ENCODE measurements at regions not wholly inside any gene's neighbourhood (a gene's known extent, or its start where the extent isn't known, plus 50 kb on each side); places are given as distances from the start of the nearest gene placed in this dataset.

DNA sequence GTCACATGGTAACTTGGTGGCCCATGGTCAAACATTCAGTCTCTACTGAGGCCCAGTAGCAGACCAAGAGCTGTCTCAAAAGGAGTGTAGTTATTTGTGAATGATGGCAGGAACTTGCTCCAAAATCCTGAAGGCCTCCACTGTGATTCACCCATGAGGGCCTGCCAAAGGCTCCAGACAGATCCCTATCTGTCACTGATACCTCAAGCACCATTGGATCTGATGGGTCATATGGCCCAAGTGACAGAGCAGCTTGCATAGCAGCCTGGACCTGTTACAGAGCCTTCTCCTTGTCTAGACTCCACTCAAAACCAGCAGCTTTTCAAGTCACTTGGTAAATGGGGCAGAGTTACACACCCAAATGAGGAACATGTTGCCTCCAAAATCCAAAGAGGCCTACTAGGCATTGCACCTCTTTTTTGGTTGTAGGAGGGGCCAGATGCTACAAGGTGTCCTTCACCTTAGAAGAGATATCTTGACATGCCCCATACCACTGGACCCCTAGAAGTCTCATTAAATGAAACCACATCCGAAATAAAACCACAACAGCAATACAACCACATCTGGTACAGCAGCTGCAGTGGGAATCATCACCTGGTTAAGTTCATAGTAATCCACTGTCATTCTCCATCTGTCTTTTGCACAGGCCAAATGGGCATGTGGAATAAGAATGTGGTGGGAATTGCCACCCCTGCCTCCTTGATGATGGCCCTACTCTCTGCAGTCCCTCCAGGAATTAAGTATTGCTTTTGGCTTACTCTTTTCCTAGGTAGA is 150.4 kb upstream of the MAX start:
- no peak for DNase-seq

DNA sequence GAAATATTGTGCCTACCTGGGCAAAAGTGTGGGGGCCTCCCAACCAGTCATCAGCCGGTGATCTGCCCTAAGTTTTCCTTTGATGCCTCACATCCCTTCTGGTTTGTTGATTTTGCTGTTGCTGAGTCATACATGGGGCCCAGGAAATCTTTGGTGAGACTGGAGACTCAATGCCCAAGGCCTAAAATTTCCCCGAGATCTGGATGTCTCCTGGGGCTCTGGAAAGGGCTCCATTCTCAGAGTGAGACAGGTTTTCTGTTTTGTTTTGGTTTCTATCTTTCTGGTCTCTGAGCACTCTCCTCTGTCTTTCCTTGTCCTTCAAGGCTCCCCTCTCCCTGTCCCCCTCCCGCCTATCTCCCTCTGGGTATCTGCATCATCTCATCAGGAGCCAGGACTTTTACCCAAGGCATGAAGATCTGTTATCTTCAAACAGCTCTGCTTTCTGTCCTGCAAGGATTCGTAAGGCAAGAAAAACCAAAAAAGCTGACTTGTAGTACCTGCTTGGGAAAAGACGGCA is 152.8 kb upstream of the MAX start:
- no peak for DNase-seq

- no peak for DNase-seq
Observed at GRCh38 chr14:65255583-65256461, 153.5 kb upstream of the MAX start.

- no peak for DNase-seq
Observed at GRCh38 chr14:65256714-65257113, 154.4 kb upstream of the MAX start.

GRCh38 chr14:65257425-65257824 is 155.1 kb upstream of the FUT8 start:
- no peak for DNase-seq

DNA sequence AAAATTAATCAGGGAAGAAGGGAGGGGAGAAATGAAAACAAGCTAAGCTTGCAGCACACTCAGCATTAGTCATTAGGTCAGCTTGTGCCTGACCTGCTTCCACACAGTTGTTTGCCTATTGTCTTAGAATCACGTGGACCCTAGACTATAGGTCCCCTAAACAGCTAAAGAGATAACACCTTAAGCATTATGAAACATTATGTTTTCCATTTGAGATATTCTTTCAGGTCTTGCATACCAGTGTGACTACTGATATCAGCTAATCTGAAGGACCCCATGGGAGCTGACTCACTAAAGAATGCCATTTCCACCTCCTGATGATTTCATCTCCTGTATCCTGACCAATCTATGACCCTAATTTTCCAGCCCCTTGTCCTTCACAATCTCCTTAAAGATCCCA is 154.1 kb upstream of the FUT8 start:
- no peak for DNase-seq

DNA sequence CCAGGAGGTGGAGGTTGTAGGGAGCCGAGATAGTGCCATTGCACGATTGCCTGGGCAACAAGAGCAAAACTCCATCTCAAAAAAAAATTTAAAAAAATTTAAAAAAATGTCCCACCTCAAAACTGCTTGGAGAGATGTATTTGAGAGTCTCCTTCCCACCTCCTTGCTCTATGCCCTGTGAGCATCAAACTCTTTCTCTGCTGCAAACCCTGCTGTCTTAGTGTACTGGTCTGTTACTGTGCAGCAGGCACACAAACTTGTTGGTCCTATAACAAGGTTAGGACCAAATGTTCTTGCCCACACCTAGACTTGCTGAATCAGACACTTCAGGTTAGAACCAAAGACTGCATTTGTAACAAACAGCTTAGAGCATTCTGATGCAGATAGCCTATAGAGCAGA is 153.5 kb upstream of the FUT8 start:
- no peak for DNase-seq

DNA sequence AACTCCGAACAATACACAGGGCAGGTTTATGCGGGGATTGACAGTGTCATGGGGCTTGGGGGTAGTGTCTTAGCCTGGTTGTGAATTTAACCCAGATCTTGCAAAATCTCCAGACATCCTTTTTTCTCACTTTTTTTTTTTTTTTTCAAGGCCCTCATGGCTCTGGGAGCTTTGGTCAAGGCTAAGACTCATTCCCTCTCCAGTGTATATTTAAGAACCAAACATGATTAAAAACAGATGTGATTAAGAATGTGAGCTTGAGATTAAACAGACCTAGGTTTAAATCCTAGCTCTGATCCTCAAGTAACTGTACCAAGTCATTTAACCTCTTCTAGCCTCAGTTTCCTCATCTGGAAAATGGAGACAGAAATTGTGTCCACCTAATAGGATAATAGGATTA is 151.7 kb upstream of the FUT8 start:
- DNase-seq: no peak

GRCh38 chr14:65261425-65261920 is 151.1 kb upstream of the FUT8 start:
- DNase-seq: no peak

DNA sequence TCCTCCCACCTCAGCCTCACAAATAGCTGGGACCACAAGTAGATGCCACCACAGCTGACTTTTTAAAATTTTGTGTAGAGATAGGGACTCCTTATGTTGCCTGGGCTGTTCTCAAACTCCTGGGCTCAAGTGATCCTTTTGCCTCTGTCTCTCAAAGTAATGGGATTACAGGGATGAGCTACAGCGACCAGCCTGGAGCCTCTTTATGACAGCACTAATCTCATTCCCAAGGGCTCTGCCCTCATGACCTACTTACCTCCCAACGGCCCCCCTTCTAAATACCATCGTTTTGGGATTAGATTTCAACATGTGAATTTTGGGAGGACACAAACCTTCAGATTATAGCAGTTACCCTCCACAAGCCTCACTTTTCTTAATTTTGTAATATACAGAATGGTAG is 150.6 kb upstream of the FUT8 start:
- no peak for DNase-seq

- peak; percentile 27 for DNase-seq
Observed at GRCh38 chr14:65263177-65263788, 149.2 kb upstream of the FUT8 start.

DNA sequence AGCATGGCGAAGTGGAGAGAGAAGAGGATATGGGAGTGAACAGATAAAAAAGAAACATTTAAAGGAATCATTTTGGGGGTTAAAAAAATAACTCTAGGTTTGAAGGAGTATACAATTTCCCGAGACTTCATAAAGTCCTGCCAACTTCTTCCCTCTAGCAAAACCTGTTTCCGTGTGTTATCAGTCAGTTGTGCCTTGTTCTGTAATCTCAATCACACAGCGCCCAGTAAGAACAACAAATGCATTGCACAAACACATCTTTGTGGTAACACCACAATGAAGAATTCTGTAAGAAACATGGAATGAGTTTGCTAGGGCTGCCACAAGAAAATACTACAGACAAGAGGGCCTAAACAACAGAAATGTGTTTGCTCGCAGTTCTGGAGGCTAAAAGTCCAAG is 144.7 kb upstream of the FUT8 start:
- DNase-seq: peak; percentile 83

DNA sequence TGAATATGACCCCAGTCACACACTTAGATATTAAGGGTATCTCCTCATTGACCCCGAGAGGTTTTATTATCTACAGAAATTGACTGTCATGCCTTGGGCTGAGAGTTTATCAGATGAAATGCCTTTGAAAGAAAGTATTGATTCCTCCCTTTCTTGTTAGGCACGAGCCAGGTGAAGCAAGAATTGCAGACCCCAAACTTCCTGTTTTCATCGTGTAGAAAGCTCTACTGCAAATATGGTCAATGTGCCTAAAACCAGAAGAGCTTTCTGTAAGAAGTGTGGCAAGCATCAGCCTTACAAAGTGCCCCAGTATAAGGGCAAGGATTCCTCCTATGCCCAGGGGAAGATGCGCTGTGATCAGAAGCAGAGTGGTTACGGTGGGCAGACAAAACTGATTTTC is 143.9 kb upstream of the FUT8 start:
- no peak for DNase-seq

DNA sequence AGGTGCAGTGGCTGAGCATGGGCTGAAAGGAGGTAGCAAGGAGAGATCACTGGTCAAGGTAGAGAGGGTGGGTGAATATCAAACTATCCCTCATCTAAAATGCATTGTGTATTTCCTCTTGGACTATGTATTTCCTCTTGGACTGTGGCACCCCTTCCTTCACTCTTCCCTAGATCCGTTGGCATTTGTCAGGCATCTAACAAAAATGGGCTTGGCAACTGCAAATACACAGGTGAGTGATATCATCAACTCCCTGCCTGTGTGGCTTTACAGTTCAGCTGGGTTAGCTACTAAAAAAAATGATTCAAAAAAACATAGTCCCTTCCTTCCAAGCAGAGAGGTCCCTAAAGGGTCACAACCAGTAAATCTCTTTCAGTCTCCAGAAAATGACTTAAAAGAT is 142.8 kb upstream of the FUT8 start:
- no peak for DNase-seq

DNA sequence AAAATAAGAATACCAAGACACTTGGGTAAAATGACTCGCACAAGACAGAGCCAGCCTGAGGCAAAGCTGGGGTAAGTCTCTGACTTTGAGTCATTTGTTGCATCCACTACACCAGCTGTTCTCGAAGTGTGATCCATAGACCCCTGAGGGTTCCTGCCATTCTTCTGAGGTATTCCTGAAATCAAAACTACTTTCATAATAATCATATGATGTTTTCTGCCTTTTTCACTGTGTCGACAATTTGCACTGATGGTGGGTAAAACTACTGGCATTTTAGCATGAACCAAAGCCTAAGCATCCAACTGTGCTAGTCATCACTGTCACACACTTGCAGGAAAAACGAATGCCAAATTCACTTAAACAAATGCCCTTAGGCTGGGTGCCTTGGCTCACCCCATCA is 135.5 kb upstream of the FUT8 start:
- peak; percentile 27 for DNase-seq

GRCh38 chr14:65277580-65278270 is 134.8 kb upstream of the FUT8 start:
- DNase-seq: peak; percentile 92

GRCh38 chr14:65278589-65278988 is 133.9 kb upstream of the FUT8 start:
- DNase-seq: no peak

DNA sequence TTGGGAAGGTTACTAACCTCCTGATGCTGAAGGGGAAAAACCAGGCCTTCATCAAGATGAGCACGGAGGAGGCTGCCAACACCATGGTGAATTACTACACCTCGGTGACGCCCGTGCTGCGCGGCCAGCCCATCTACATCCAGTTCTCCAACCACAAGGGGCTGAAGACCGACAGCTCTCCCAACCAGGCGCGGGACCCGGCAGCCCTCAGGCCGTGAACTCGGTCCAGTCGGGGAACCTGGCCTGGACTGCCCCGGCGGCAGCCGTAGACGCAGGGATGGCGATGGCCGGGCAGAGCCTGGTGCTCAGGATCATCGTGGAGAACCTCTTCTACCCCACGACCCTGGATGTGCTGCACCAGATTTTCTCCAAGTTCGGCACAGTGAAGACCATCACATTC is 133.0 kb upstream of the FUT8 start:
- DNase-seq: no peak

- no peak for DNase-seq
Observed at GRCh38 chr14:65279958-65280357, 132.6 kb upstream of the FUT8 start.

DNA sequence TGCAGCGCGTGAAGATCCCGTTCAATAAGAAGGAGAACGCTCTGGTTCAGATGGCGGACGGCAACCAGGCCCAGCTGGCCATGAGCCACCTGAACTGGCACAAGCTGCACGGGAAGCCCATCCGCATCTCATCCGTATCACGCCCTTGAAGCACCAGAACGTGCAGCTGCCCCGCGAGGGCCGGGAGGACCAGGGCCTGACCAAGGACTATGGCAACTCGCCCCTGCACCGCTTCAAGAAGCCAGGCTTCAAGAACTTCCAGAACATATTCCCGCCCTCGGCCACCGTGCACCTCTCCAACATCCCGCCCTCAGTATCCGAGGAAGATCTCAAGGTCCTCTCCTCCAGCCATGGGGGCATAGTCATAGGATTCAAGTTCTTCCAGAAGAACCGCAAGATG is 131.9 kb upstream of the FUT8 start:
- no peak for DNase-seq

DNA sequence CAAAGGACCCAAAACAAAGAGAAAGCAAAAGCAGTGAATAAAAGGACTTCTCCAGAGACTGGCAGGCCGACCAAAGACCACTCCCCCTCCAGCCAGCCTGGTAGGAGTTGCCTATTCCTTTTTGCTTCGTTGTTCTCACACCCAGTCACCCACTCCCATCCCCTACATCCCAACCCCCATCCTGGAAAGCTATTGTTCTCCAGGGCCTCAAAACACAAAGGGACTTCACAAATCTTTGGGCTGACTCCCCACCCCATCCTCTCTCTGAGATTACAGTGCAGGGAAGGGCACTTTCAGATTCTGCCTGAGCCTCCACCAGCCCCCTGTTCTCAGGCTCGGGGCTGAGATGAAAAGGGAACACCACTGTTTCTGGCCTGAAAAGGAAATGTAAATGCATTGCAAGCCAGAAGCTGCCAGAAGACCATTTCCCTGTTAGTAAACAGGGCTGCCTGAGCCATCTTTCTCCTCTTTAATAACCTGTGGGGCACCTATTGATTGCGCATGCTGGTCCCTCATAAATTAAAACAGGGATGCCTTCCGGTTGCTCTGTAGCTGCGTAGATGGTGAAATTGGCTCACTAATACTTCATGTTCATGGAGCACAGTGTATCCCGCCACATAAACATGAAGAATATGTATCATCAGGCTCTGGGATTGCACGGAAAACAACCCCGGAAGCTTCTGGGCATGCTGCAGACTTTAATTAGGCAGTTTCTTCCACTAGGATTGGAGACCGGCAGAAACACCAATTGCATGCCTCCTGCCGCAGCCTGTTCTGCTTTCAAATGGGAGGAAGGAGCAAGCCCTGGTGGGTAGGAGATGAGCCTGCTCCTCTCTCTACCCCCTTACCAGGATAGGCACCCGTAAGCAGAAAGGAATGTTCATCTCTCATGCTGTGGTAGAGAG is 130.3 kb upstream of the FUT8 start:
- DNase-seq: no peak

- no peak for DNase-seq
Observed at GRCh38 chr14:65282896-65283253, 129.7 kb upstream of the FUT8 start.

All from hematopoietic multipotent progenitor cell treated with erythropoietin and hydrocortisone succinate and interleukin-3 and kit ligand, for 8 days (in vitro differentiated cells).